AG04450 (cell line): ENCODE measurements at regions not wholly inside any gene's neighbourhood (a gene's known extent, or its start where the extent isn't known, plus 50 kb on each side); places are given as distances from the start of the nearest gene placed in this dataset.
A peak's percentile ranks its signal among the peaks of the same experiment; 100 is the strongest.
"Not testable (repeated sequence)": the region's sequence is repeated elsewhere in the genome, so short reads cannot be mapped to it uniquely, and the experiment has no call there.

Source experiments
- CTCF ChIA-PET: fragments of 300-600, 350-600 bp; formaldehyde crosslinking; extraction: SDS; loops from one replicate; lab custom pipeline; 2022; ENCODE audit warnings: antibody characterized with exemption, inconsistent platforms; lab: Charles Lee
- POLR2A ChIA-PET: fragments of 350-600 bp; formaldehyde crosslinking; extraction: SDS; loops from one replicate; lab custom pipeline; 2021; ENCODE audit warnings: antibody characterized with exemption, inconsistent platforms; lab: Yijun Ruan, JAX
- DNase-seq: peaks from one replicate; pipeline ENCODE4 v3.0.0-alpha.2; 2011; ENCODE audit warnings: low read depth, low spot score
- H3K27ac ChIP-seq: one replicate; pipeline ENCODE4 v1.5.1; 2012; ENCODE audit warnings: low read depth, low read length, control low read depth
- H3K27me3 ChIP-seq: one replicate; pipeline ENCODE4 v1.6.0; 2012; ENCODE audit warnings: low read length; ENCODE audit not compliant: control insufficient read depth, insufficient read depth
- H3K4me3 ChIP-seq: 2 replicates; pipeline ENCODE4 v1.5.1; 2011; ENCODE audit warnings: mild to moderate bottlenecking, low read depth, low read length, control low read depth
- H3K9me3 ChIP-seq: 2 replicates; pipeline ENCODE4 v1.5.1; 2012; ENCODE audit warnings: low read length; ENCODE audit not compliant: control insufficient read depth, insufficient read depth
- CTCF ChIP-seq: IDR thresholded peaks from 2 replicates; pipeline ENCODE4 v1.5.1; 2011; ENCODE audit warnings: low read depth, low read length, control low read depth, inconsistent platforms

DNA sequence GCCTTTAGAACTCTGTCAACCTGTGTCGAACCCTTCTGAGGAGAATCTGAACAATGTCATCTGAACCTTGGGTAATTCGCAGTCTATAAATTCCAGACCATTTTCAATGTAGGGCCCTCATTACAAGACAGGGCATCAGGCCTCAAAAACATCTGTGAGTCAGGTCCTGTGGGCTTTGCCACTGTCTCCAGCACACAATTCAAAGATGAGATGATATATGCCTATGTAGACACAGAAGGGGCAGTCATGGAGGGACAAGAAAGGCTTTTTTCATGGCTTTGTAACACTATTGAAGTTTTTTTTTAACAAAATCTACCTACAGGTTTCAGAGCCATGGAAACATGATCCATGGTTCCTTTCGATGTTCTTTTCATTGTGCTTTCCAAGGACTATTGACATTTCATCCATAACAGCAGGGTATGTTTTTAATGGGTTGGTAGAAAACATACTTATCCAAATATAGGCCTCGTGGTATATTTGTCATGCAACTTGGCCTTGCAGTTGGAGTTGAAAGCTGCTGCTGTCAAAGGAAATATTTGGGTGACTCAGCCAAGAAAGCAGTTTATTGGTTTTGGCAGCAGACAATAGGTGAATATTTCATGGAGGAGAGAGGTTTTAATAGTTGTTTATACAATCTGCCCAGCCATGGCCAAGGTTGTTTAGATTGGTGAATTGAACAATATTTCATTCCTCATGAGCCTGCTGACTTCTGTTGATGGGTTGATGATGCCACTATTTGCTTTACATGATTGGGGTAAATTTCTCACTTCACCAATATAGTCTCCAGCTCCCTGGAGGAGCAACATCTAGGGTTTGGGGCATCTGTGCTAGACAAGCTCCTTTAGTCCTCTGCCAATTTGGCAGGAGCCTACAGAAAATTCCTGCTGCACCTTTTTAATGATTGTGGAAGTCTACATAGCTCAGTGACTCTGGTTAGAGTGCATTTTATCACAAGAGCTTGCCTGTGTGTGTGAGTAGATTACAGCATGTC lies 158.4 kb upstream of the TMEM72 start:
- CTCF ChIA-PET, result no interaction called here
- Histone ChIP-seq H3K27me3 (no peaks in the 10 kb centered on the region), H3K27ac (no peak overlapping the region), H3K4me3 (no peak overlapping the region), H3K9me3 (peaks cover 5% of the 10 kb centered on the region)
- no peak for TF ChIP-seq CTCF
- DNase-seq, result peak; percentile 79
- POLR2A ChIA-PET, result interaction anchor here (1.7 kb wide), 1 partner anchor 23 kb away, joined by 5 read pairs; no protein-coding TSS in a partner anchor

DNA sequence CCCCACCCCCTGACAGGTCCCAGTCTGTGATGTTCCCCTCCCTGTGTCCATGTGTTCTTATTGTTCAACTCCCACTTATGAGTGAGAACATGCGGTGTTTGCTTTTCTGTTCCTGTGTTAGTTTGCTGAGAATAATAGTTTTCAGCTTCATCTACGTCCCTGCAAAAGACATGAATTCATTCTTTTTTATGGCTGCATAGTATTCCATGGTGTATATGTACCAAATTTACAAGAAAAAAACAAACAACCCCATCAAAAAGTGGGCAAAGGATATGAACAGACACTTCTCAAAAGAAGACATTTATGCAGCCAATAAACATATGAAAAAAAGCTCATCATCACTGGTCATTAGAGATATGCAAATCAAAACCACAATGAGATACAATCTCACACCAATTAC lies 156.8 kb upstream of the TMEM72 start:
- H3K27me3 ChIP-seq, H3K27ac ChIP-seq, DNase-seq, CTCF ChIA-PET, H3K9me3 ChIP-seq, POLR2A ChIA-PET, H3K4me3 ChIP-seq: not testable (repeated sequence)

DNA sequence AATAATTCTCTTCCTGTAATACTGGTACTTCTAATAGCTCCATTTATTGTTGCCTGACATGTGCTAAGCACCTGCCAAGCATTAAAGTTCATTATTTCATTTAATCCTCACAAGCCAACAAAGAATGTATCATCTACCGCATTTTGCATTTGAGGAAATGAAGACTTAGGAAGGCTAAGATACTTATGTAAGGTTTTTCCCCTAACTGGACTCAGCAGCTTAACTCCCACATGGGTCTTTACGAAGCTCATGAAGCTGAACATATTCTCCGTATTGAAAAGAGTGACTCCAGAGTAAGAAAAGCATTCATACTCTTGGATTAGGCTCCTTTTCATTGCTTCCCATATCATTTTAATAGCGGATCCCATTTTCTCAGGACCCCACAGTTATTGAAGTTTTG lies 155.7 kb upstream of the TMEM72 start:
- no peak for TF ChIP-seq CTCF

DNA sequence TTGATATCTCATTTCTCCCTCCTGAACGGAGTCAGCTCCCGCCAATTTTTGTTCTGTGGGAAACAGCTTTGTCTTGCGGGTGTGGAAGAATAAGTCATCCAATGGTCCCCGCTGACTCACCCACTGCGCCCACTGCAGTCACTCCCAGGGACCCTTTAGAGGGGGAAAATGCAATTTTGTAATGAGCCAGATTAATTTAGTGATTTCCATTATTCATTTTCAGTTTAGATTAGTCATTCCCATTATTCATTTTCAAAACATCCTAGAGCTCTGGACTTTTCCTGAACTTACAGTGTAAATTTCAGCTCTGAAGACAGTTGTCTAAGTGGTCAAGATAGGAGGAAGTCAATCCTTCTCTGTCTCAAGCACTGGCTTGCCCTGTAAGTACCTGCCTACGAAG lies 154.9 kb upstream of the TMEM72 start:
- no peak overlapping the region for H3K4me3 ChIP-seq
- CTCF ChIA-PET, result no interaction called here
- POLR2A ChIA-PET, result interaction anchor here (1.2 kb wide), 1 partner anchor 19 kb away, joined by 5 read pairs; no protein-coding TSS in a partner anchor
- no peak for DNase-seq
- no peak overlapping the region for H3K27ac ChIP-seq
- TF ChIP-seq CTCF, result no peak
- H3K27me3 ChIP-seq, result no peaks in the 10 kb centered on the region
- no peaks in the 10 kb centered on the region for H3K9me3 ChIP-seq

More for the DNA sequence above, 155.7 kb upstream of the TMEM72 start:
- ChIA-PET CTCF (no interaction called here), POLR2A (interaction anchor here (1.2 kb wide), 1 partner anchor 20 kb away, joined by 5 read pairs; no protein-coding TSS in a partner anchor)
- Histone ChIP-seq H3K4me3 (no peak overlapping the region), H3K9me3 (no peaks in the 10 kb centered on the region), H3K27me3 (no peaks in the 10 kb centered on the region), H3K27ac (no peak overlapping the region)
- no peak for DNase-seq

GRCh38 chr10:44757551-44758205 lies 153.5 kb upstream of the TMEM72 start:
- Histone ChIP-seq H3K9me3 (no peaks in the 10 kb centered on the region), H3K27me3 (no peaks in the 10 kb centered on the region), H3K27ac (no peak overlapping the region), H3K4me3 (no peak overlapping the region)
- POLR2A ChIA-PET, result no interaction called here
- DNase-seq, result no peak
- CTCF ChIA-PET, result interaction anchor here (1.0 kb wide), 1 partner anchor 100 kb away, joined by 3 read pairs; no protein-coding TSS in a partner anchor
- TF ChIP-seq CTCF, result no peak
